Testis (tissue), 2 donors: ENCODE measurements at regions not wholly inside any gene's neighbourhood (a gene's known extent, or its start where the extent isn't known, plus 50 kb on each side); places are given as distances from the start of the nearest gene placed in this dataset.

Experiments used
- DNase-seq: peaks from one replicate; pipeline ENCODE4 v3.0.0-alpha.2; 2019
- H3K27ac ChIP-seq, 2 donors: fragments of 200-600 bp; sonication (generic); one replicate each; pipeline ENCODE4 v1.5.1; 2019
- H3K27me3 ChIP-seq: fragments of 200-600 bp; sonication (generic); one replicate; pipeline ENCODE4 v1.5.1; 2019
- H3K36me3 ChIP-seq: fragments of 200-600 bp; sonication (generic); one replicate; pipeline ENCODE4 v1.5.1; 2017; ENCODE audit warnings: low read depth; ENCODE audit errors: missing control alignments
- H3K4me1 ChIP-seq: fragments of 200-600 bp; sonication (generic); one replicate; pipeline ENCODE4 v1.5.1; 2019
- H3K4me3 ChIP-seq, 2 donors: fragments of 200-600 bp; sonication (generic); one replicate each; pipeline ENCODE4 v1.5.1; 2017 to 2019
- H3K9me3 ChIP-seq: fragments of 200-600 bp; sonication (generic); one replicate; pipeline ENCODE4 v1.5.1; 2017
- POLR2A ChIP-seq: fragments of 450-650 bp; IDR thresholded peaks from one replicate; pipeline ENCODE4 v1.6.1; 2017; ENCODE audit warnings: antibody characterized with exemption, mild to moderate bottlenecking, moderate library complexity
- whole genome bisulfite sequencing, 2 donors: methylation state at CpG; one replicate each; pipeline ENCODE4 v1.1.5; 2018; 5-methylcytosine and 5-hydroxymethylcytosine counted together
- intact Hi-C: fragments of 100-400 bp; cut with DNase I; formaldehyde crosslinking; loops from one replicate; pipeline ENCODE4 v1.15.1; 2023; ENCODE audit warnings: low total_unique reads
- TF ChIP-seq, protein P1 (sequence below), 3 experiments: fragments of 450-650 bp in 2 of 3; fragments of 200-600 bp in 1 of 3; sonication (generic) in 1 of 3; IDR thresholded peaks; one replicate each; pipeline ENCODE4 v1.5.1; 2016 to 2019; ENCODE audit warnings: antibody characterized with exemption in 3 of 3, mild to moderate bottlenecking in 2 of 3, moderate library complexity in 1 of 3

DNA sequence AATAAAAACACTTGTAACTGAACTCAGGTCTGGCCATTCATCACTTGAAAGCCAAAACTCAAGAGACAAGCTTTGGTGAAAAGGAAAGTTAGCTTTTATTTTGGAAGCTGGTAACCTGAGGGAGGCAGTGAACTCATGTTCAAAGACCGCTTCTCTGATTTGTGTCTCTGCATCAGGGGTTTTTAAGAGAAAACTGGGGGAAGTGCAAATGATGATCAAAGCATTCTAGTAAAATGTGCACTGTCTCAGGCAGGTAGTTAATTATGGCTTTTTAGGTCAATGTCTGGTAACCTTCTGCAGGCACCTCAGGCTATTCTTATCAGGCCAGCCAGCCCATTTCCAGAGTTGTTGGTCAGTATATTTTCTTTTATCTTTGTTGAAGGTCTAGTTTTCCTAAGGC, 162.2 kb downstream of the SYT10 start:
- Histone ChIP-seq H3K27ac (no peak overlapping the region), H3K27me3 (no peaks in the 10 kb centered on the region), H3K9me3 (no peaks in the 10 kb centered on the region), H3K4me3 (no peak overlapping the region), H3K4me1 (no peaks in the 10 kb centered on the region), H3K36me3 (no peaks in the 10 kb centered on the region)
- DNase-seq: no peak
- TF ChIP-seq, protein P1, sequence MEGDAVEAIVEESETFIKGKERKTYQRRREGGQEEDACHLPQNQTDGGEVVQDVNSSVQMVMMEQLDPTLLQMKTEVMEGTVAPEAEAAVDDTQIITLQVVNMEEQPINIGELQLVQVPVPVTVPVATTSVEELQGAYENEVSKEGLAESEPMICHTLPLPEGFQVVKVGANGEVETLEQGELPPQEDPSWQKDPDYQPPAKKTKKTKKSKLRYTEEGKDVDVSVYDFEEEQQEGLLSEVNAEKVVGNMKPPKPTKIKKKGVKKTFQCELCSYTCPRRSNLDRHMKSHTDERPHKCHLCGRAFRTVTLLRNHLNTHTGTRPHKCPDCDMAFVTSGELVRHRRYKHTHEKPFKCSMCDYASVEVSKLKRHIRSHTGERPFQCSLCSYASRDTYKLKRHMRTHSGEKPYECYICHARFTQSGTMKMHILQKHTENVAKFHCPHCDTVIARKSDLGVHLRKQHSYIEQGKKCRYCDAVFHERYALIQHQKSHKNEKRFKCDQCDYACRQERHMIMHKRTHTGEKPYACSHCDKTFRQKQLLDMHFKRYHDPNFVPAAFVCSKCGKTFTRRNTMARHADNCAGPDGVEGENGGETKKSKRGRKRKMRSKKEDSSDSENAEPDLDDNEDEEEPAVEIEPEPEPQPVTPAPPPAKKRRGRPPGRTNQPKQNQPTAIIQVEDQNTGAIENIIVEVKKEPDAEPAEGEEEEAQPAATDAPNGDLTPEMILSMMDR (IDR thresholded peaks at IDR 0.05): no peak
- TF ChIP-seq POLR2A: no peak
- 73 to 85% methylated on average over 1 of the region's 1 CpG for WGBS, 2 donors
- intact Hi-C loops: no loop called here

DNA sequence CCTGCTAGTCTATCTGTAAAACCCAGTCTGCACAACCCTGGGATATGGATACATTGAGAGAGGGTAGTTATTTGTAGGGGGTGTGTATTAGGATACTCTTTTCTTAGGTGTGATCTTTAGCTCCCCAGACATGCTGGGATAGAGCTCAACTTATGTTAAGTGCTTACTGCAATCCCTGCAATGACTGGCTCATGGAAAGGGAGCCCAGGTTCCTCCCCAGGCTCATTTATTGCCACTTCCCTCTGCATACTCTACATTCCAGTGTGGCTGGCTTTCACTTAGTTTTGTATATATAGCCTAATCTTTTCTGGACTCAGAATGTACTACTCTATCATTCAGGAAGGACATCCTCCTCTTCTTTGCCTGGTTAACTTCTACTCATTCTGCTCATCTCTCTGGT, 172.0 kb downstream of the SYT10 start:
- Histone ChIP-seq H3K36me3 (no peaks in the 10 kb centered on the region), H3K27ac (no peak overlapping the region), H3K9me3 (no peaks in the 10 kb centered on the region), H3K27me3 (no peaks in the 10 kb centered on the region), H3K4me1 (no peaks in the 10 kb centered on the region), H3K4me3 (no peak overlapping the region)
- no peak for DNase-seq
- TF ChIP-seq, protein P1 (IDR thresholded peaks at IDR 0.05): no peak
- TF ChIP-seq POLR2A: no peak
- intact Hi-C loops: no loop called here

DNA sequence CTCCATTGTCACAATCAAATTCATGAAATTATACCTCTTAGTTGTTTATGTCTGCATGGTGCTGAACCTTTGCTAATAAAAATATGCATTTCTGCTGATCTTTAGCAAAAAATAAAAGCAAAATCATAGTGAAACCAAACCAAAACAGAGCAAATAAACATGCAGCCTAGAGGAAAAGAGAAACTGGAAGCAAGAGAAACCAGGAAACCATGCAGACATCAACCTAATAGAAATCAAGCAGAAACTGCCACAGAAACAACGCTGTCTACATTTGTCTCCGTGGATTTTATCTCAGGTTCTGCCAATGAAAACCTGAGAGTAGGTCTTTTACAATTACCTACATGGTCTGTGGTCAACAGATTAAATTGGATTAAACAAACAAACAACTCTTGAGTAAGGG, 173.7 kb downstream of the SYT10 start:
- Histone ChIP-seq H3K4me1 (no peaks in the 10 kb centered on the region), H3K36me3 (no peaks in the 10 kb centered on the region), H3K4me3 (no peak overlapping the region), H3K27me3 (no peaks in the 10 kb centered on the region), H3K9me3 (no peaks in the 10 kb centered on the region), H3K27ac (no peak overlapping the region)
- 41 to 44% methylated on average over 2 of the region's 2 CpGs for WGBS, 2 donors
- intact Hi-C loops: no loop called here
- DNase-seq: no peak
- TF ChIP-seq, protein P1 (IDR thresholded peaks at IDR 0.05): no peak
- no peak for TF ChIP-seq POLR2A

DNA sequence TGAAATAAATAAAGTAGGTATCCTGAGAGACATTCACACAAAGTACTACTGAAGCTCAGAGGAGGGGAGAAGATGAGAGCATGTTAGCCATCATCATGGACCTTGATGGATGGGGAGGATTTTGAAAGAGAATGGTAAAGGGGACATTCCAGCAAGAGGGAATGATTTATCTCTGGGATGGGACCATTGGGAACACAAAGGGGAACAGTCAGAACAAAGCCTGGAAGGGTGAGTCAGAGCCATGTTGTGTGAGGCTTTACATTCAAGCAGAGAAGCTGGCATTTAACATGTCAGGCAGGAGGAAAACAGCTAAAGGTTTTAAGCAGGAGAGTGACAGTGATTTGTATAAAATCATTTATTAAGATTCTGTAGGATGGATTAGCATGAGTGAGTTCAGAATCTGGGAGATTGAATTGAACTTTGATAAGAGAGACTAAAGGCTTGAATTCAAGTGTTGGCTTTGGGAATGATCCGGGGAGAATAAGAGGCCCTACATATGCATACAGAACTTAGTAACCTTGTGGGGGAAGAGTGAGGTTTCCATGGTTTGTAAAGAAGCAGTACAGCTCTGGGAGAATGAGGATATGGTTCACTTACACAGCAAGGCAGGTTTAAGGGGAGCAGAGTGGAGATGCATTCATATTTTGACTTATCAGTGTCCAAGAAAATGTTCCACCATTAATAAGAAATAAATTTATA, 174.4 kb downstream of the SYT10 start:
- Histone ChIP-seq H3K4me1 (no peaks in the 10 kb centered on the region), H3K36me3 (no peaks in the 10 kb centered on the region), H3K27ac (no peak overlapping the region), H3K27me3 (no peaks in the 10 kb centered on the region), H3K4me3 (no peak overlapping the region), H3K9me3 (no peaks in the 10 kb centered on the region)
- intact Hi-C loops: no loop called here
- no peak for TF ChIP-seq POLR2A
- TF ChIP-seq, protein P1 (IDR thresholded peaks at IDR 0.05): no peak
- DNase-seq: no peak
- 58 to 73% methylated on average over 1 of the region's 1 CpG for WGBS, 2 donors

DNA sequence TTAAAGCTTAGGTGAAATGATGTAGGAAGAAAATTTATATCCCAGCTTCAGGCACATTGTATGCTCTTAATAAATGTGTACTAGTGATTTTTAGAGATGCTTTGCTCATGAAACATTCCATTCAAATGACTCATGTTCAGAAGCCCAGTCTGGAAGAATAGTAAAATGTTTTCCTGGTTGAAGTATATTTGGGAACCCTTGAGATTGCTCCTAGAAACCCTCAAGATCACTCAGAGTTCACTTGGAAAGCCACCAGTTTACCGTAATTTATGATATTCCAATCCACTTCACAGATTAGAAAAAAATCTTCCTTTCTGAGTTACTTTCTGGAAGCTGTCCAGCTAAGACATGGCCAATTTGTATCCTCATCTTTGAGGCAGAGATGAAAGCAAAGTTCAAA, 186.4 kb downstream of the SYT10 start:
- Histone ChIP-seq H3K36me3 (no peaks in the 10 kb centered on the region), H3K4me1 (no peaks in the 10 kb centered on the region), H3K27ac (no peak overlapping the region), H3K27me3 (no peaks in the 10 kb centered on the region), H3K4me3 (no peak overlapping the region), H3K9me3 (no peaks in the 10 kb centered on the region)
- no peak for TF ChIP-seq POLR2A
- TF ChIP-seq, protein P1 (IDR thresholded peaks at IDR 0.05): no peak
- DNase-seq: no peak
- WGBS, 2 donors: 50 to 57% methylated on average over 1 of the region's 1 CpG
- intact Hi-C loops: no loop called here
